GM12891 (cell line): ENCODE measurements at regions not wholly inside any gene's neighbourhood (a gene's known extent, or its start where the extent isn't known, plus 50 kb on each side); places are given as distances from the start of the nearest gene placed in this dataset.

Experiments
- POLR2A ChIP-seq: IDR thresholded peaks from 2 replicates; pipeline ENCODE4 v1.6.1; 2011; ENCODE audit warnings: low read depth, low read length, control low read depth
- SPI1 ChIP-seq: IDR thresholded peaks from 2 replicates; pipeline ENCODE4 v1.6.1; 2011; ENCODE audit warnings: low read depth, low read length, control low read depth

- TF ChIP-seq POLR2A (no peak), SPI1 (no peak)
Measured at GRCh38 chr1:69201716-69202115, 366.0 kb upstream of the LRRC7 start.
